ENCODE measurements at regions not wholly inside any gene's neighbourhood (a gene's known extent, or its start where the extent isn't known, plus 50 kb on each side); places are given as distances from the start of the nearest gene placed in this dataset.

DNA sequence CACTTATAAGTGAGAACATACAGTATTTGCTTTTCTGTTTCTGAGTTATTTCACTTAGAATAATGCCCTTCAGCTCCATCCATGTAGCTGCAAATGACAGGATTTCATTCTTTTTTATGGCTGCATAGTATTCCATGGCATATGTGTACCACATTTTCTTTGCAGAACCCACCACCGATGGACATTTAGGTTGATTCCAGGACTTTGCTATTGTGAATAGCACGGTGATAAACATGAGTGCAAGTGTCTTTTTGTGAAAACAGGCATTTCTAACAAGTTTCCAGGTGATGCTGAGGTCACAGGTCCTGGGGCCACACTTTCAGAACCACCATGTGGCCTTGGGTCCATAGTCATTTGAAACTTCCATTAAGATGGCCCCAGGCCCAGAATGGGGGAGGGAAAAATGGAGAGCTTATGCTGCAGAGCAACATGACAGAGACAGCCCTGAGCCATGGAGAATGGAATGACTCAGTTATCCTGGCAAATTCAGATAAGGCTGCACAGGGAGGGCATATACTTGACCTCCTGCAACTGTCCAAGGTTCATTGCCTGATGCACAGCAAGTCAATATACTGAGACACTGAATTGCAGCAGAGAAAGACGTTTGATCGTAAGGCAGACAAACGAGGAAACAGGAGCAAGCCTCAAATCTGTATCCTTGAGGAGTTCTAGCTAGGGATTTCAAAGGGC is 248.0 kb upstream of the GALNT17 start:
- TF ChIP-seq POLR2A (IDR thresholded peaks at IDR 0.05; ENCODE audit: low read depth) (no peak), EP300 (IDR thresholded peaks at IDR 0.05) (no peak), POLR2AphosphoS5 (IDR thresholded peaks at IDR 0.05) (no peak)
- TF ChIP-seq, protein P1, sequence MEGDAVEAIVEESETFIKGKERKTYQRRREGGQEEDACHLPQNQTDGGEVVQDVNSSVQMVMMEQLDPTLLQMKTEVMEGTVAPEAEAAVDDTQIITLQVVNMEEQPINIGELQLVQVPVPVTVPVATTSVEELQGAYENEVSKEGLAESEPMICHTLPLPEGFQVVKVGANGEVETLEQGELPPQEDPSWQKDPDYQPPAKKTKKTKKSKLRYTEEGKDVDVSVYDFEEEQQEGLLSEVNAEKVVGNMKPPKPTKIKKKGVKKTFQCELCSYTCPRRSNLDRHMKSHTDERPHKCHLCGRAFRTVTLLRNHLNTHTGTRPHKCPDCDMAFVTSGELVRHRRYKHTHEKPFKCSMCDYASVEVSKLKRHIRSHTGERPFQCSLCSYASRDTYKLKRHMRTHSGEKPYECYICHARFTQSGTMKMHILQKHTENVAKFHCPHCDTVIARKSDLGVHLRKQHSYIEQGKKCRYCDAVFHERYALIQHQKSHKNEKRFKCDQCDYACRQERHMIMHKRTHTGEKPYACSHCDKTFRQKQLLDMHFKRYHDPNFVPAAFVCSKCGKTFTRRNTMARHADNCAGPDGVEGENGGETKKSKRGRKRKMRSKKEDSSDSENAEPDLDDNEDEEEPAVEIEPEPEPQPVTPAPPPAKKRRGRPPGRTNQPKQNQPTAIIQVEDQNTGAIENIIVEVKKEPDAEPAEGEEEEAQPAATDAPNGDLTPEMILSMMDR (IDR thresholded peaks at IDR 0.05): no peak
